ENCODE measurements at regions not wholly inside any gene's neighbourhood (a gene's known extent, or its start where the extent isn't known, plus 50 kb on each side); places are given as distances from the start of the nearest gene placed in this dataset.

GRCh38 chr3:102018551-102018950 lies 169.2 kb downstream of the NFKBIZ start:
- TF ChIP-seq POLR2AphosphoS5 (IDR thresholded peaks at IDR 0.05), result no peak
- no peak for TF ChIP-seq CTCF (IDR thresholded peaks at IDR 0.05 in 8 of 11, conservative IDR thresholded peaks at IDR 0.05 in 3 of 11)
- TF ChIP-seq POLR2A (IDR thresholded peaks at IDR 0.05), result no peak

Data from spleen (tissue), 7 donors.